ENCODE measurements at regions not wholly inside any gene's neighbourhood (a gene's known extent, or its start where the extent isn't known, plus 50 kb on each side); places are given as distances from the start of the nearest gene placed in this dataset.

- no peak overlapping the region for H3K27ac ChIP-seq (ENCODE audit: poor library complexity, severe bottlenecking)
- ATAC-seq (ENCODE audit: low read depth) = no peak
- H3K4me3 ChIP-seq (ENCODE audit: severe bottlenecking) = no peak overlapping the region
- H3K9me3 ChIP-seq (ENCODE audit: severe bottlenecking) = no peaks in the 10 kb centered on the region
- no peak for TF ChIP-seq CTCF (IDR thresholded peaks at IDR 0.05; ENCODE audit: poor library complexity, severe bottlenecking)
- DNase-seq (ENCODE audit: low spot score) = no peak
- H3K4me1 ChIP-seq (ENCODE audit: insufficient read depth, poor library complexity, severe bottlenecking) = no peaks in the 10 kb centered on the region
- H3K36me3 ChIP-seq (ENCODE audit: low read depth) = no peaks in the 10 kb centered on the region
- no peaks in the 10 kb centered on the region for H3K27me3 ChIP-seq (ENCODE audit: insufficient read depth, poor library complexity, severe bottlenecking)
These were observed 464.5 kb upstream of the FAT1 start for GRCh38 chr4:187188118-187188517.

GRCh38 chr4:187188741-187189140, 465.1 kb upstream of the FAT1 start:
- TF ChIP-seq CTCF (IDR thresholded peaks at IDR 0.05; ENCODE audit: poor library complexity, severe bottlenecking) = no peak
- DNase-seq (ENCODE audit: low spot score) (no peak), ATAC-seq (ENCODE audit: low read depth) (no peak)
- no peaks in the 10 kb centered on the region for H3K36me3 ChIP-seq (ENCODE audit: low read depth)
- H3K27ac ChIP-seq (ENCODE audit: poor library complexity, severe bottlenecking) = no peak overlapping the region
- H3K4me1 ChIP-seq (ENCODE audit: insufficient read depth, poor library complexity, severe bottlenecking) = no peaks in the 10 kb centered on the region
- H3K27me3 ChIP-seq (ENCODE audit: insufficient read depth, poor library complexity, severe bottlenecking) = no peaks in the 10 kb centered on the region
- H3K9me3 ChIP-seq (ENCODE audit: severe bottlenecking) = no peaks in the 10 kb centered on the region
- no peak overlapping the region for H3K4me3 ChIP-seq (ENCODE audit: severe bottlenecking)

GRCh38 chr4:187190390-187190789, 466.7 kb upstream of the FAT1 start:
- TF ChIP-seq CTCF (IDR thresholded peaks at IDR 0.05; ENCODE audit: poor library complexity, severe bottlenecking) = no peak
- Histone ChIP-seq H3K4me3 (ENCODE audit: severe bottlenecking) (no peak overlapping the region), H3K9me3 (ENCODE audit: severe bottlenecking) (no peaks in the 10 kb centered on the region), H3K27me3 (ENCODE audit: insufficient read depth, poor library complexity, severe bottlenecking) (no peaks in the 10 kb centered on the region), H3K4me1 (ENCODE audit: insufficient read depth, poor library complexity, severe bottlenecking) (no peaks in the 10 kb centered on the region), H3K36me3 (ENCODE audit: low read depth) (no peaks in the 10 kb centered on the region), H3K27ac (ENCODE audit: poor library complexity, severe bottlenecking) (no peak overlapping the region)
- DNase-seq (ENCODE audit: low spot score) (no peak), ATAC-seq (ENCODE audit: low read depth) (no peak)

GRCh38 chr4:187191676-187192075, 468.0 kb upstream of the FAT1 start:
- Histone ChIP-seq H3K9me3 (ENCODE audit: severe bottlenecking) (no peaks in the 10 kb centered on the region), H3K4me3 (ENCODE audit: severe bottlenecking) (no peak overlapping the region), H3K27ac (ENCODE audit: poor library complexity, severe bottlenecking) (no peak overlapping the region), H3K36me3 (ENCODE audit: low read depth) (no peaks in the 10 kb centered on the region), H3K4me1 (ENCODE audit: insufficient read depth, poor library complexity, severe bottlenecking) (no peaks in the 10 kb centered on the region), H3K27me3 (ENCODE audit: insufficient read depth, poor library complexity, severe bottlenecking) (no peaks in the 10 kb centered on the region)
- TF ChIP-seq CTCF (IDR thresholded peaks at IDR 0.05; ENCODE audit: poor library complexity, severe bottlenecking) = no peak
- no peak for ATAC-seq (ENCODE audit: low read depth)
- no peak for DNase-seq (ENCODE audit: low spot score)

- H3K36me3 ChIP-seq (ENCODE audit: low read depth) = no peaks in the 10 kb centered on the region
- H3K27ac ChIP-seq (ENCODE audit: poor library complexity, severe bottlenecking) = no peak overlapping the region
- ATAC-seq (ENCODE audit: low read depth) (no peak), DNase-seq (ENCODE audit: low spot score) (no peak)
- H3K27me3 ChIP-seq (ENCODE audit: insufficient read depth, poor library complexity, severe bottlenecking) = no peaks in the 10 kb centered on the region
- no peaks in the 10 kb centered on the region for H3K9me3 ChIP-seq (ENCODE audit: severe bottlenecking)
- no peak overlapping the region for H3K4me3 ChIP-seq (ENCODE audit: severe bottlenecking)
- no peaks in the 10 kb centered on the region for H3K4me1 ChIP-seq (ENCODE audit: insufficient read depth, poor library complexity, severe bottlenecking)
- TF ChIP-seq CTCF (IDR thresholded peaks at IDR 0.05; ENCODE audit: poor library complexity, severe bottlenecking) = no peak
These were observed 468.6 kb upstream of the FAT1 start for GRCh38 chr4:187192266-187192665.

All from RWPE2 (cell line).